ENCODE measurements at regions not wholly inside any gene's neighbourhood (a gene's known extent, or its start where the extent isn't known, plus 50 kb on each side); places are given as distances from the start of the nearest gene placed in this dataset.

GRCh38 chr14:86072116-86072894 lies 542.4 kb downstream of the FLRT2 start:
- Histone ChIP-seq H3F3A (ENCODE audit: insufficient read depth, low read length, poor library complexity, severe bottlenecking) (no peaks in the 10 kb centered on the region), H3K9me3 (ENCODE audit: low read length) (no peaks in the 10 kb centered on the region), H3K27me3 (ENCODE audit: insufficient read depth, low read depth, low read length) (no peaks in the 10 kb centered on the region), H2AFZ (ENCODE audit: low read depth, low read length) (no peak overlapping the region), H3K9ac (ENCODE audit: low read length) (no peak overlapping the region), H3K9me2 (ENCODE audit: insufficient read depth, low read length) (no peaks in the 10 kb centered on the region), H3K4me3 (ENCODE audit: low read length) (no peak overlapping the region), H3K27ac (ENCODE audit: low read length) (no peak overlapping the region), H4K20me1 (ENCODE audit: insufficient read depth) (no peaks in the 10 kb centered on the region), H3K36me3 (ENCODE audit: insufficient read depth, low read length) (no peaks in the 10 kb centered on the region), H3K4me2 (ENCODE audit: low read length) (no peak overlapping the region), H3K79me2 (replicated peaks; ENCODE audit: insufficient read depth, low read length) (no peaks in the 10 kb centered on the region)
- peak; percentile 30 for TF ChIP-seq POLR2AphosphoS5 (IDR thresholded peaks at IDR 0.05)
- TF ChIP-seq EP300 (conservative IDR thresholded peaks at IDR 0.05; ENCODE audit: poor library complexity, severe bottlenecking) = peak; percentile 79
- no peak for TF ChIP-seq SMC3 (conservative IDR thresholded peaks at IDR 0.05; ENCODE audit: poor library complexity)

- no peaks in the 10 kb centered on the region for H3F3A ChIP-seq (ENCODE audit: insufficient read depth, low read length, poor library complexity, severe bottlenecking)
- no peaks in the 10 kb centered on the region for H4K20me1 ChIP-seq (ENCODE audit: insufficient read depth)
- no peak overlapping the region for H3K4me3 ChIP-seq (ENCODE audit: low read length)
- H3K9ac ChIP-seq (ENCODE audit: low read length) = no peak overlapping the region
- no peak for TF ChIP-seq POLR2AphosphoS5 (IDR thresholded peaks at IDR 0.05)
- TF ChIP-seq RAD21 (conservative IDR thresholded peaks at IDR 0.05) = no peak
- TF ChIP-seq SMC3 (conservative IDR thresholded peaks at IDR 0.05; ENCODE audit: poor library complexity) = no peak
- no peak for TF ChIP-seq EZH2 (IDR thresholded peaks at IDR 0.05; ENCODE audit: borderline replicate concordance, insufficient read depth, low read length, poor library complexity, severe bottlenecking)
- no peak for TF ChIP-seq MXI1 (conservative IDR thresholded peaks at IDR 0.05; ENCODE audit: poor library complexity, severe bottlenecking)
- no peak for TF ChIP-seq TAF1 (IDR thresholded peaks at IDR 0.05; ENCODE audit: low read depth)
- TF ChIP-seq REST (IDR thresholded peaks at IDR 0.05; ENCODE audit: borderline replicate concordance) = no peak
- no peak for TF ChIP-seq EP300 (conservative IDR thresholded peaks at IDR 0.05; ENCODE audit: poor library complexity, severe bottlenecking)
- TF ChIP-seq CTCF (IDR thresholded peaks at IDR 0.05; ENCODE audit: poor library complexity, severe bottlenecking) = no peak
- H3K27me3 ChIP-seq (ENCODE audit: insufficient read depth, low read depth, low read length) = no peaks in the 10 kb centered on the region
- no peaks in the 10 kb centered on the region for H3K9me2 ChIP-seq (ENCODE audit: insufficient read depth, low read length)
- H2AFZ ChIP-seq (ENCODE audit: low read depth, low read length) = no peak overlapping the region
- no peak overlapping the region for H3K27ac ChIP-seq (ENCODE audit: low read length)
- no peaks in the 10 kb centered on the region for H3K79me2 ChIP-seq (replicated peaks; ENCODE audit: insufficient read depth, low read length)
- no peak overlapping the region for H3K4me2 ChIP-seq (ENCODE audit: low read length)
- no peaks in the 10 kb centered on the region for H3K36me3 ChIP-seq (ENCODE audit: insufficient read depth, low read length)
- no peaks in the 10 kb centered on the region for H3K9me3 ChIP-seq (ENCODE audit: low read length)
These were observed 536.7 kb downstream of the FLRT2 start for GRCh38 chr14:86066651-86067050.
